ENCODE measurements at regions not wholly inside any gene's neighbourhood (a gene's known extent, or its start where the extent isn't known, plus 50 kb on each side); places are given as distances from the start of the nearest gene placed in this dataset.

DNA sequence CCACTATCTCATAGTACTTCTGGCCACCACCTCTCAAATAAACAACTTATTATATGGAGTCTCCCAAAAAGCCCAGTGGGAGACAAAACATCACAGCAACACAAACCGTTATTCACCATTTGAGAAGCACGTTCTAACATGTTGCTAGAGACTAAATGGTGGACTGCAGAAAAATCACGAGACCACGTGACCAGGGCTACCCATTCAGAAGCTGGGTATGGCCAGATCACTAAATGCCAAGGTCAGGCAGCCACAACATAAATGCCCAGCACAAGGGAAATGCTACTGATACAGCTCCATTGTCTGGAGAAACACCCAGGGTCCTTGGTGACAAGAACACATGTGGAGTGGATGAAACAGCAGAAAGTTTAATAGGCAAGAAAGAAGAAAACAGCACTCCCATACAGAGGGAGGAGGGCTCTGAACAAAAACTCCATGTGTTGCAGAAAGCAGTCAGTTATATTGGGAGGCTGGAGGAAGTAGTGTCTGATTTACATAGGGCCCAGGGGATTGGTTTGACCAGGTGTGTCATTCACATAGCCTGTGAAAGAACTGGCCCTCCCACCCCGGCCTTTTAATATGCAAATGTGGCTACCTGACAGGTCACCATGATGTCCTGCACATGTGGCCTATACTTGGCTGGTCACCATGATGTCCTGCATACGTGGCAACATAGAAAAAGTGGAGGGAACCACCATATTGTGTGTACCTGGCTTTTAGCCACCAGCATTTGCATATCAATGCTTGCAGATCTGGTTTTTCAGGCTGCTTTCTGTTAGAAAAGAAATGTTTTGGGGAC, 97.2 kb downstream of the TRIM36 start:
- DNase-seq (ENCODE audit: low read depth in 6 of 9, low spot score in 9 of 9), result no peak
- Histone ChIP-seq H3K27me3 (ENCODE audit: control insufficient read depth in 2 of 2, insufficient read depth in 1 of 2, low read length in 1 of 2) (no peaks in the 10 kb centered on the region), H3K4me1 (ENCODE audit: control insufficient read depth in 2 of 2, insufficient read depth in 2 of 2, low read length in 2 of 2) (no peaks in the 10 kb centered on the region), H3K36me3 (ENCODE audit: control insufficient read depth in 2 of 2, insufficient read depth in 2 of 2, low read length in 1 of 2) (no peaks in the 10 kb centered on the region), H3K4me3 (ENCODE audit: low read length in 2 of 2) (no peak overlapping the region), H3K27ac (ENCODE audit: low read depth in 1 of 2, low read length in 1 of 2) (no peak overlapping the region), H3K9me3 (ENCODE audit: control insufficient read depth in 2 of 2, insufficient read depth in 1 of 2, low read length in 1 of 2) (no peaks in the 10 kb centered on the region)
- 86% methylated on average over 6 of the region's 6 CpGs for WGBS

DNA sequence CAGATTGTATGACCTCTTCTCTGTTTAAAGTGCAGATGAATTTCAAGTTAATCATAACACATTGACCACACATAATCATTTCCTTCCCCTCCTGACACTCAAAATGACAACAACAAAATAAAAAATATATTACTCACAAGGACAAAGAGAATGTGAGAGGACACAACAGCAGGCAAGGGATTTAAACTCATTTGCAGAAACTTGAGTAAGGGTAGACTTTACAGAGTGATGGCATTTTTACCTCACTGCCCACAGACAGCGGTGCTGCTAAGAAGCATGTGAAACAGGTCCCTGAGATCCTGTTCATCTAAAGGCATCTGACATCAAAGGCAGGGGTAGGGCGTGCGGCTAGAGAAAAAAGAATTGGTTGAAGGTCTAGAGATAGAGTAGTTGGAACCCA, 99.0 kb downstream of the TRIM36 start:
- no peak for DNase-seq (ENCODE audit: low read depth in 6 of 9, low spot score in 9 of 9)
- no peak overlapping the region for H3K27ac ChIP-seq (ENCODE audit: low read depth in 1 of 2, low read length in 1 of 2)
- H3K4me3 ChIP-seq (ENCODE audit: low read length in 2 of 2), result no peak overlapping the region
- H3K27me3 ChIP-seq (ENCODE audit: control insufficient read depth in 2 of 2, insufficient read depth in 1 of 2, low read length in 1 of 2), result no peaks in the 10 kb centered on the region
- no peaks in the 10 kb centered on the region for H3K36me3 ChIP-seq (ENCODE audit: control insufficient read depth in 2 of 2, insufficient read depth in 2 of 2, low read length in 1 of 2)
- WGBS, result 92% methylated on average over 3 of the region's 3 CpGs
- H3K9me3 ChIP-seq (ENCODE audit: control insufficient read depth in 2 of 2, insufficient read depth in 1 of 2, low read length in 1 of 2), result no peaks in the 10 kb centered on the region
- H3K4me1 ChIP-seq (ENCODE audit: control insufficient read depth in 2 of 2, insufficient read depth in 2 of 2, low read length in 2 of 2), result no peaks in the 10 kb centered on the region

- Histone ChIP-seq H3K4me1 (ENCODE audit: control insufficient read depth in 2 of 2, insufficient read depth in 2 of 2, low read length in 2 of 2) (no peaks in the 10 kb centered on the region), H3K4me3 (ENCODE audit: low read length in 2 of 2) (no peak overlapping the region), H3K36me3 (ENCODE audit: control insufficient read depth in 2 of 2, insufficient read depth in 2 of 2, low read length in 1 of 2) (no peaks in the 10 kb centered on the region), H3K27ac (ENCODE audit: low read depth in 1 of 2, low read length in 1 of 2) (no peak overlapping the region), H3K27me3 (ENCODE audit: control insufficient read depth in 2 of 2, insufficient read depth in 1 of 2, low read length in 1 of 2) (no peaks in the 10 kb centered on the region), H3K9me3 (ENCODE audit: control insufficient read depth in 2 of 2, insufficient read depth in 1 of 2, low read length in 1 of 2) (no peaks in the 10 kb centered on the region)
- DNase-seq (ENCODE audit: low read depth in 6 of 9, low spot score in 9 of 9), result peak in 2 of 9 donors; percentile 1 to 14
- 68% methylated on average over 3 of the region's 3 CpGs for WGBS
Observed at GRCh38 chr5:115069087-115069968, 100.4 kb downstream of the TRIM36 start.

DNA sequence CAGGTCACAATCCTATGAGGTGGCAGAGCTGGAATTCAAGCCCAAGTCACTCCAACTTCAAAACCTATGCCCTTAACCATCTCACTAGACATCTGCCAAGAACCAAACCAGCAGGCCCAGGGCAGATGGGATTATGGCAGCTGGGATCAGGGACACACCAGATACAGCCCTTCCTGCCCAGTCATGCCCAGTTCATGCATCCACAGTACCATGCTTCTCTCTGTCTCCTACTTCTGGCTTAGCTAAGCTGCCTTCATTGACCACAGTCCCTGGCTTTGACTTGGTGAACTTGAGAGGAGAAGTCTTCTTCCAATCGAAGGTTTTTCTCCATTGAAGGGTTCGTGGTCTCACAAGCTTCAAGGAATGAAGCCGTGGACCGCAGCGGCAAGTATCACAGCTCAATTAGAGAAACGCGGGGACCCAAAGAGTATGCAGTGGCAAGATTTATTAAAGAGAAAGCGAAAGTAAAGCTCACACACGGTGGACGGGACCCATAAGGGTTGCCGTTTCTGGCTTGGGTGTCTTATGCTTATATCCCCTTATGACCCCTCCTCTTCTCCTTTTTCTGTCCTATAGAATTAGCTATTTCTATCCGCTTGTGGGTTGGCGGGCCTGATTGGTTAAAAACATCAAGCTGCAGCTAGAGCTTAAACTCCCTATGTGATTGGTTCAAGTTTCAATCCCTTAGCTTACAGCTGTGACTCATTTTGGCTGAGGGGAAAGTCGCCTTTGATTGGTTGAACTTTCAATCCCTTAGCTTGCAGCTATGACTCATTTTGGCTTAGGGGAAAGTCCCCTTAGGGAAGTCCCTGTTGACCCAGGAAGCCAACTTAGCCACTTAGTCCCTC, 101.2 kb downstream of the TRIM36 start:
- H3K4me1 ChIP-seq (ENCODE audit: control insufficient read depth in 2 of 2, insufficient read depth in 2 of 2, low read length in 2 of 2), result no peaks in the 10 kb centered on the region
- 90% methylated on average over 14 of the region's 14 CpGs for WGBS
- no peaks in the 10 kb centered on the region for H3K36me3 ChIP-seq (ENCODE audit: control insufficient read depth in 2 of 2, insufficient read depth in 2 of 2, low read length in 1 of 2)
- no peaks in the 10 kb centered on the region for H3K9me3 ChIP-seq (ENCODE audit: control insufficient read depth in 2 of 2, insufficient read depth in 1 of 2, low read length in 1 of 2)
- H3K4me3 ChIP-seq (ENCODE audit: low read length in 2 of 2), result no peak overlapping the region
- no peak overlapping the region for H3K27ac ChIP-seq (ENCODE audit: low read depth in 1 of 2, low read length in 1 of 2)
- no peak for DNase-seq (ENCODE audit: low read depth in 6 of 9, low spot score in 9 of 9)
- no peaks in the 10 kb centered on the region for H3K27me3 ChIP-seq (ENCODE audit: control insufficient read depth in 2 of 2, insufficient read depth in 1 of 2, low read length in 1 of 2)

GRCh38 chr5:115064380-115064779, 105.3 kb downstream of the TRIM36 start:
- no peaks in the 10 kb centered on the region for H3K36me3 ChIP-seq (ENCODE audit: control insufficient read depth in 2 of 2, insufficient read depth in 2 of 2, low read length in 1 of 2)
- H3K9me3 ChIP-seq (ENCODE audit: control insufficient read depth in 2 of 2, insufficient read depth in 1 of 2, low read length in 1 of 2), result no peaks in the 10 kb centered on the region
- no peak for DNase-seq (ENCODE audit: low read depth in 6 of 9, low spot score in 9 of 9)
- H3K4me3 ChIP-seq (ENCODE audit: low read length in 2 of 2), result no peak overlapping the region
- 86% methylated on average over 2 of the region's 2 CpGs for WGBS
- H3K4me1 ChIP-seq (ENCODE audit: control insufficient read depth in 2 of 2, insufficient read depth in 2 of 2, low read length in 2 of 2), result no peaks in the 10 kb centered on the region
- H3K27ac ChIP-seq (ENCODE audit: low read depth in 1 of 2, low read length in 1 of 2), result no peak overlapping the region
- no peaks in the 10 kb centered on the region for H3K27me3 ChIP-seq (ENCODE audit: control insufficient read depth in 2 of 2, insufficient read depth in 1 of 2, low read length in 1 of 2)

DNA sequence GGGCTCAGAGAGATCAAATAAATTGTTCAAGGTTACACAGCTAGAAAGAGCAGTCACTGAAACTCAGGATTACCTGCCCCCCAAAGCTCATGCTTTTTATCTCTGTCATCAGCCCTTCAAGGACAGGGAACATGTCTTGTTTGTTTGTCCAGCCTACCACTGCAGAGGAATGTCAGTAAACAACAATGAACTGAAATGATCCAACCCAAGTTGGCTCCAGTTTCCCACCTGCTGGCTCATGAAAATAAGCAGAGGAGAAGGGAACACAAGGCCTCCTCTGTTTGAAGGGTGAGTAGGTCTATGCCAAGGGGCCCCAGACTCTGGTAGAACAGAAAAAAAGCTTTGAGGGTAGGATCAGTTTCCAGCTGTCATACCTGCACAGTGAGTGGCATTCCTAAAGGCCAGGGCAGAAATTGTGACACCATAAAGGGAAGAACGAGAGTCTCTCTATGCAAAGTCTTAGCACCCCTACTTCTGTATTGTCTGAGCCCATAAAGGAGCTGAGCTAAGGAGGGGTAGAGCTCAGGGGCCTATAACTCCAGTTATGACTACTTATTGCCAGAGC, 115.2 kb downstream of the TRIM36 start:
- H3K4me3 ChIP-seq (ENCODE audit: low read length in 2 of 2), result no peak overlapping the region
- H3K27me3 ChIP-seq (ENCODE audit: control insufficient read depth in 2 of 2, insufficient read depth in 1 of 2, low read length in 1 of 2), result no peaks in the 10 kb centered on the region
- H3K9me3 ChIP-seq (ENCODE audit: control insufficient read depth in 2 of 2, insufficient read depth in 1 of 2, low read length in 1 of 2), result no peaks in the 10 kb centered on the region
- 79% methylated on average over 1 of the region's 1 CpG for WGBS
- no peaks in the 10 kb centered on the region for H3K4me1 ChIP-seq (ENCODE audit: control insufficient read depth in 2 of 2, insufficient read depth in 2 of 2, low read length in 2 of 2)
- no peaks in the 10 kb centered on the region for H3K36me3 ChIP-seq (ENCODE audit: control insufficient read depth in 2 of 2, insufficient read depth in 2 of 2, low read length in 1 of 2)
- no peak overlapping the region for H3K27ac ChIP-seq (ENCODE audit: low read depth in 1 of 2, low read length in 1 of 2)
- DNase-seq (ENCODE audit: low read depth in 6 of 9, low spot score in 9 of 9), result no peak

DNA sequence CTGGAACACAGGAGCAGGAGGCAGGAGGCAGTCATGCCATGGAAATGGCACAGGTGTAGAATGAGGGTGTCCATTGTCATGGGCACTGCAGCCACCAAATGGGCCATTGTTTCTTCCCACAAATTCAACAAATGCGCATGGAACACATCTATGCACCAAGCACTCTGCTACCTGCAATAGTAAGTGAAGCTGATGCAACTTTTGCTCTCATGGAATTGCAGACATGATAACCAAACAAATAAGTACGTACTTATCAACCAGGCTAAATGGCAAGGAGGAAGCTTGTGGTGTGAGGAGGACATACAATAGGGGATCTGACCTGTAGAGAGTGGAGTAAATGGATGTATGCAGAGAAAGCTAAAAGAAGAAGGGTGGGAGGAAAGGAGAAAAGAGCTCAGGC, 116.8 kb downstream of the TRIM36 start:
- Histone ChIP-seq H3K4me3 (ENCODE audit: low read length in 2 of 2) (no peak overlapping the region), H3K4me1 (ENCODE audit: control insufficient read depth in 2 of 2, insufficient read depth in 2 of 2, low read length in 2 of 2) (no peaks in the 10 kb centered on the region), H3K27me3 (ENCODE audit: control insufficient read depth in 2 of 2, insufficient read depth in 1 of 2, low read length in 1 of 2) (no peaks in the 10 kb centered on the region), H3K27ac (ENCODE audit: low read depth in 1 of 2, low read length in 1 of 2) (no peak overlapping the region), H3K36me3 (ENCODE audit: control insufficient read depth in 2 of 2, insufficient read depth in 2 of 2, low read length in 1 of 2) (no peaks in the 10 kb centered on the region), H3K9me3 (ENCODE audit: control insufficient read depth in 2 of 2, insufficient read depth in 1 of 2, low read length in 1 of 2) (no peaks in the 10 kb centered on the region)
- DNase-seq (ENCODE audit: low read depth in 6 of 9, low spot score in 9 of 9), result no peak
- 92% methylated on average over 2 of the region's 2 CpGs for WGBS

GRCh38 chr5:115050866-115051265, 118.8 kb downstream of the TRIM36 start:
- no peak overlapping the region for H3K27ac ChIP-seq (ENCODE audit: low read depth in 1 of 2, low read length in 1 of 2)
- no peak for DNase-seq (ENCODE audit: low read depth in 6 of 9, low spot score in 9 of 9)
- H3K4me3 ChIP-seq (ENCODE audit: low read length in 2 of 2), result no peak overlapping the region
- no peaks in the 10 kb centered on the region for H3K27me3 ChIP-seq (ENCODE audit: control insufficient read depth in 2 of 2, insufficient read depth in 1 of 2, low read length in 1 of 2)
- H3K4me1 ChIP-seq (ENCODE audit: control insufficient read depth in 2 of 2, insufficient read depth in 2 of 2, low read length in 2 of 2), result no peaks in the 10 kb centered on the region
- 71% methylated on average over 3 of the region's 3 CpGs for whole genome bisulfite sequencing
- no peaks in the 10 kb centered on the region for H3K9me3 ChIP-seq (ENCODE audit: control insufficient read depth in 2 of 2, insufficient read depth in 1 of 2, low read length in 1 of 2)
- H3K36me3 ChIP-seq (ENCODE audit: control insufficient read depth in 2 of 2, insufficient read depth in 2 of 2, low read length in 1 of 2), result no peaks in the 10 kb centered on the region

Measured in thymus (tissue), 11 donors.